NCI-H748 (cell line): ENCODE measurements at regions not wholly inside any gene's neighbourhood (a gene's known extent, or its start where the extent isn't known, plus 50 kb on each side); places are given as distances from the start of the nearest gene placed in this dataset.

Experiments used
- DNase-seq: peaks from one replicate; lab custom pipeline; 2025; ENCODE audit not compliant: unreplicated experiment; lab: John Stamatoyannopoulos, UW

DNA sequence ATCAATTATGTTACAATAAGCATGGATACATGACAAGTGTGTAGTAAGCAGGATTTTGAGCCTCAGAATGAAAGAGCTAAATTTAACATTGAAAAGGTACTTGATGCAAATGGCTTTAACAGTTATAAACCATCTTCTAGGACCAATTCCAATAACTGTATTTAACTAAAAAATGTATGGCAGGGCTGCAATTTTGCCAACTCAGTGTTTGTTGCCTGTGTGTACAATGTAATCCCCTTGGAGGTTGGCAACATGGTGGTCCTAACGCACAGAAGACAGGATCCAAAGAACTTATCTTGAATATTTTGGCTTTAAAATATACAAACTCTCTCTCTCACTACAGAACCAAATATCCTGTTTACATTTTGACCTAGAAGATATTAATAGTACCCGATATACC lies 2314.1 kb downstream of the LRRC4C start:
- DNase-seq: no peak

GRCh38 chr11:39144351-39145130 lies 2314.9 kb downstream of the LRRC4C start:
- DNase-seq: no peak

DNA sequence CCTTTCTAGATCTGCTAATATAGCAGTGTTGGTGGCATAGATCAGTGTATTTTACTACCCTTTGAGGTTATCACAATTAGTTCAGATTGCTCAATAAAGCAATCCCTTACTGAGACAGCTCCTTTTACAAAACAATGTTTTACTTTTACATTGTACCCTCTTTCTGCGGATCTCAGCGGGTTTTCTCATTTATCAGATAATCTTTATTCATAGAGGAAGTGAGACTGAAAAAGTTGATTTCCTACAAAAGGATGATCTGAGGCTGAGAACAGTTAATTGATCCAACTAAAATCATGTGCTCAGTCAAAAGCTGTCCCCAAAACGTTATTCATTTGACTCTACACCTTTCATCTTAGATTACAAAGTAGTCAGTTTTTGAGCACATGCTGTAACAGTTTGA lies 2319.9 kb downstream of the LRRC4C start:
- DNase-seq: no peak

- DNase-seq: no peak
Measured at GRCh38 chr11:39120890-39121289, 2338.6 kb downstream of the LRRC4C start.

- no peak for DNase-seq
Measured at GRCh38 chr11:39113606-39114005, 2345.8 kb downstream of the LRRC4C start.

DNA sequence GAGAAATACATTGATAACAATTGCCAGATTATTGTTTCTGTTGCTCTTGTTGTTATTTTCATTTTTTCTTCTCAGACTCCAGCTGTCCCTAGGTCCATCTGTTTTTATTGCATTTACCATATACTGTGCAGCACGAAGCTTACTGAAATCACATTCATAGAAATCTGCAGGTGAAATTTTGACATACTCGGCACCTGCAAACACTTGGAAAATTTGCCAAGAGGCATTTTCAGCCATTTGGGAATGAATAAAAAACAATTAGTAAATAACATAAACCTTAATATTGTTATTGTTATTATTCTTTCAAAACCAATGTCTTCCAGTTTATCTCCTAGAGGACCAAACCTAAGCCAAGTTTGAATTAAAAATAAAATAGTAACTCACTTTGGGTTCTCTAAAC lies 2357.2 kb downstream of the LRRC4C start:
- DNase-seq: no peak

DNA sequence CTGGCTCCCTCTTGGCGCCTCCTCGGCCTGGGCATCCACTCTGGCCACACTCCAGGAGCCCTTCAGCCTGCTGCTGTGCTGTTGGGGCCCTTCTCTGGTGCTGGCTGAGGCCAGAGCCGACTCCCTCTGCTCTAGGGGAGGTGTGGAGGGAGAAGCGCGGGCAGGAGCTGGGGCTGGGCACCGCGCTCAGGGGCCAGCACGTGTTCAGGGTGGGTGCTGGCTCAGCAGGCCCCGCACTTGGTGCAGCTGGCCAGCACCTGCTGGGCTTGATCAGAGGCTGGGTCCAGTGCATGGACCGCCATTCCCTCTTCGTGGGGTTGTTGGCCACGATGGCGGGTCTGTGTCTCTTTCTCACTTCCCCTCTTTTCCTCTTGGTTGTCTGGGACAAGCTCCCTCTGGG lies 2381.0 kb downstream of the LRRC4C start:
- DNase-seq: no peak

DNA sequence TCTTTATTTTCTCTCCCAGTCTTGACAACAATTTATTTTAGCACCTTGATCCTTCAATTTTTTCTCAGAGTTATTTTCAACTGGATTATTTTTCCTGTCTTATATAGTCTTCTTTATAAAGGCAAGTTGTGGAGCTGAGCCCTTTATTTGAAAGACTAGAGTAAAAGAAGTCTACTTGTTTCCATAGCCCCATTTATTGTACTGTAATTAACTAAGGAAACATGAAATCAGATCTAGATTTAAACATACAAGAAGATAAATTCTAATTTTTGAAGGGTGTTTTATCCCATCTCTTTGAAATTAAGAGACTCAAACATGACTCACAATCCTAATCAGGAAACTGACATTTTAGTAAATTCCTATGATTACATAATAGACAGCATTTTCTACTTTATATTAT lies 2421.8 kb downstream of the LRRC4C start:
- DNase-seq: no peak

GRCh38 chr11:39036021-39036420 lies 2423.4 kb downstream of the LRRC4C start:
- DNase-seq: no peak

DNA sequence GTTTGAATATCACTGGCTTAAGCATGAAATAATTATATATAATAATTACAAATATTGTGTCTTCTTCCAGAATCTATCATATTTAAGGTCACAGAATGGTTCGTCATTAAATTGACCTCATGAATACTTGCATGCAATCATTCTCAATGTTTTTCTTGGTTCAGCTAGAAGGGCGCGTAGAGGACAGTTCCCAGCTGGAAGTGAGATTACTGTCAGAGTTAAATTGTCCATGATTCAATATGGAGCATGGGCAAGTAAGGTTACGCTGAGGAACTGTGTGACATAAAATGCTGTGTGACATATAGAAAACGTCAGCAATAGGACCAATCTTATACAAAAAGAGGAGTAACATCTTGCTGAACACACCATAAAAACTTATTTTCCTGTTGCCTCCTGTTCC lies 2423.5 kb upstream of the RAG2 start:
- DNase-seq: no peak

DNA sequence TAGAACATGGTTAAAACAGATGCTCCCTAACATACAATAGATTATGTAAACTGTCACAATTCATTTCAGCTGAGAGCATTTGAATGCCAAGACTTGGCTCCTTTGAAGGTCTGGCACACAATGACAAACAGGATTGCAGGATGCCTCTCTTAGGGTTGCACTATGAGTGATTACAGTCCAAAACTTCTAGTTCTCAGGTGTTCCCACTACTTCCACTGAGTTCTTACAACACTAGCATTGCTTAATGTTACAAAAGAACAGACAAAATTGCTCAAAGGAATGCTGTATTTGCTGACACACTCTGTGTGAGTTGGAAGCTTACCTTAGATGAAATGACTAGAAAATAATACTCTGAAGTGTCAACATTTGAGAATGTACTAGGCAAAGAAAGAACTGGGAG lies 2413.8 kb upstream of the RAG2 start:
- DNase-seq: no peak

GRCh38 chr11:38990841-38991240 lies 2392.8 kb upstream of the RAG2 start:
- no peak for DNase-seq

GRCh38 chr11:38990139-38990538 lies 2392.1 kb upstream of the RAG2 start:
- no peak for DNase-seq

- DNase-seq: no peak
Measured at GRCh38 chr11:38988908-38989307, 2390.9 kb upstream of the RAG2 start.

DNA sequence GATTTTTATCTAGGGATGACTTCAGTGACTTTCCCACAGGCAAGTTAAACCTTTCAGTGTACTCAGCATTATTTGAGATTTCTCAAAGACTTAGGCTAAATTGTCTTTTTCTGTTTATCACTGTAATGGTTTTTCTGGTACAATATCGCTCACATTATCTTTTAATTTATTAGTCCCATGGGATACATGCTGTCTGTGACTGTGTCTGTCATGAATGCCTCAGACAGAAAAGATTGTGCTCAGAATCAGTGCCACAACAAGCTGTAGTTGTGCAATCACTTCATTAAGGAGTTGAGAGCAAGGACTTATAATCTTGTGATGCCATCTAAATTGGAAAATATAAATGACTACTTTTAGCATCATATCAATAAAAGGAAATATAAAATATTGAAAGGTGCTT lies 2374.2 kb upstream of the RAG2 start:
- no peak for DNase-seq

- DNase-seq: no peak
Measured at GRCh38 chr11:38971141-38971540, 2373.1 kb upstream of the RAG2 start.

- no peak for DNase-seq
Measured at GRCh38 chr11:38968951-38969350, 2370.9 kb upstream of the RAG2 start.

DNA sequence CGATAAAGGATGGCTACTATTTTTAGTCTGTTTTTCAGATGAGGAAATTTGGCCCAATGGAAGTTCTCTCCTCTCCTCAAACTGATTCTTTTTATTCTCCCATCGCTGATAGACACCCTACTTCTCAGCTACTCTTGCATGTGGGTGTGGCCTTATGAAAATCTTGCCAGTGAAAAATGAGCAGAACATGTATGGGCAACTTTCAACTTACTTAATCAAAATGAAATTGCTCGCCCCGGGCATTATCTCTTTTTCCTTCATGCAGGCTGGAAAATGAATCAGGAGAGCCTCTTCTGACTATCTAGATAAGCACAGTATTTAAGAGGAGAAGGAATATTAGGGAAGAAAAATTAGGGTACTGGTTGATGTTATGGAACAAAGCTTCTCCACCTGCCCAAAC lies 2354.7 kb upstream of the RAG2 start:
- DNase-seq: no peak

- no peak for DNase-seq
Measured at GRCh38 chr11:38950867-38951266, 2352.8 kb upstream of the RAG2 start.

GRCh38 chr11:38948392-38948791 lies 2350.4 kb upstream of the RAG2 start:
- DNase-seq: no peak

DNA sequence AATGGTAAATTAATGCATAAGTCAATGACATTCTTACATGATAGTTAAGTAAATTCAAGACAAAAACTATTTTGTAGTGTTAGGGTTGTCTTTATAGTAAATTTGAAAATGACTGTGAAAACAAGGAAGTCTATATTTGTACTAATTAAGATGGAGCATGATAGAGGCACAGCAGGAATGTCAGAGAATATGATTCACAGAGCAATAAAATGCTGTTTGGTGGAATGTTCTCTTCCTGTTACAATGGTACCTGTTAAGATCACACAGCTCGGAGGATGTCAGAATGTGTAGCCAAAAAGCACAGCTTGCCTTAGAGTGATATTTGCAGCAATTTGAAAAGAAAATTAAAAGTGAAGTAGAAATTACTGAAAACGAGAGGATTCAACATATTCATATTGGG lies 2339.7 kb upstream of the RAG2 start:
- no peak for DNase-seq

DNA sequence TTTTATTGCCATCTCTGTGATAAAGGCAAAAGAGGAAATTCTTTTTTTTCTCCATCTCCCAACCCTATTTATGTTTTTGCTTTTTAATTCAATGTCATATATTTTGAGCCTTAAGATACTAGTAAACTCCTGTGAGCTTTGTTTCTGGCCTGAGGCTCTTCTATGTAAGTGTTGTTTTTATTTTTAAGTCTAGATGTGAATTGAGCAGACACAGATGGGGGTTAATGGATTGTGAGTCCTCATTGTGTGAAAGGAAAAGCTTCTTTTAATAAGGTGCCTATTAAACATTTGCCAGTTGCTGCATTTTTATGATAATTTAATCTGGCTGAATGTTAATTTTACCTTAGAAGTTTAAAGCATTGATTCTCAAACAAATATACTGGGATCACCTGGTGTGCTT lies 2337.9 kb upstream of the RAG2 start:
- DNase-seq: no peak

DNA sequence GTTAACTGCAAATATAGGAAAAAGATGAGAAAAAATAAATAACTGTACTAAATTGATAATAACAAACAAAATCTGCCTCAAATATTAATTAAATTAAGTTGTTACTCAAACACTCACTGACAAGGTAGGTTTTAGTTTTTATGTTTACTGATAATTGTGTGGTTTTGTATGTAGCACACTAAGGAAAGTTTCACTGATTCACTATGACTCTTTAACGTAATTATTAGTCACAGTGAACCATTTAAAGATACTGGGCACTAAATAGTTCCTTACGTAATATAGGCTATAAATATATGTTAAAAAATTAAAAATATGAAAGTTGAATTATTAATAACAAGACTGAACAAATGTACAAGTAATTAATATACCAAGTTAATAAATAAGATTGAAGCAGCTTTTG lies 2330.0 kb upstream of the RAG2 start:
- DNase-seq: no peak
